GM10248 (cell line): ENCODE measurements at regions not wholly inside any gene's neighbourhood (a gene's known extent, or its start where the extent isn't known, plus 50 kb on each side); places are given as distances from the start of the nearest gene placed in this dataset.

Source experiments
- CTCF ChIA-PET: fragments of 300-600 bp; sonication (Branson Sonifier 250); formaldehyde crosslinking; extraction: SDS; loops from one replicate; lab custom pipeline; 2021; ENCODE audit warnings: antibody characterized with exemption; lab: Yijun Ruan, JAX
- POLR2A ChIA-PET: fragments of 350-650 bp; sonication (Branson Sonifier 250); formaldehyde crosslinking; extraction: SDS; loops from one replicate; lab custom pipeline; 2020; ENCODE audit warnings: antibody characterized with exemption; lab: Yijun Ruan, JAX
- DNase-seq: peaks from one replicate; pipeline ENCODE4 v3.0.0; 2012; ENCODE audit errors: extremely low spot score
- TF ChIP-seq, protein P1 (sequence below): IDR thresholded peaks from 2 replicates; pipeline ENCODE4 v1.5.1; 2012; ENCODE audit warnings: mild to moderate bottlenecking, low read depth; ENCODE audit errors: extremely low read depth, missing control alignments, control extremely low read depth

DNA sequence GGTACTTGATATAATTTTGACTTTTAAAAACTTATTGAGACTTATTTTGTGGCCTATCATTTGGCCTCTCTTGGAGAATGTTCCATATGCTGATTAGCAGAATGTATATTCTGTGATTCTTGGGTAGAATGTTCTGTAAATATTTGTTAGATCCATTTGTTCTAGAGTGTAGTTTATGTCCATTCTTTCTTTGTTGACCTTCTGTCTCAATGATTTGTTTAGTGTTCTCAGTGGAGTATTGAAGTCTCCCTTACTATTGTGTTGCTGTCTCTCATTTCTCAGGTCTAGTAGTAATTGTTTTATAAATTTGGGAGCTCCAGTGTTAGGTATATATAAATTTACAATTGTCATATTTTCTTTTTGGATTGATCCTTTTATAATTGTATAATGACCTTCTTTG lies 349.6 kb upstream of the CWC22 start:
- ChIA-PET POLR2A (no interaction called here), CTCF (no interaction called here)
- DNase-seq, result no peak
- TF ChIP-seq, protein P1, sequence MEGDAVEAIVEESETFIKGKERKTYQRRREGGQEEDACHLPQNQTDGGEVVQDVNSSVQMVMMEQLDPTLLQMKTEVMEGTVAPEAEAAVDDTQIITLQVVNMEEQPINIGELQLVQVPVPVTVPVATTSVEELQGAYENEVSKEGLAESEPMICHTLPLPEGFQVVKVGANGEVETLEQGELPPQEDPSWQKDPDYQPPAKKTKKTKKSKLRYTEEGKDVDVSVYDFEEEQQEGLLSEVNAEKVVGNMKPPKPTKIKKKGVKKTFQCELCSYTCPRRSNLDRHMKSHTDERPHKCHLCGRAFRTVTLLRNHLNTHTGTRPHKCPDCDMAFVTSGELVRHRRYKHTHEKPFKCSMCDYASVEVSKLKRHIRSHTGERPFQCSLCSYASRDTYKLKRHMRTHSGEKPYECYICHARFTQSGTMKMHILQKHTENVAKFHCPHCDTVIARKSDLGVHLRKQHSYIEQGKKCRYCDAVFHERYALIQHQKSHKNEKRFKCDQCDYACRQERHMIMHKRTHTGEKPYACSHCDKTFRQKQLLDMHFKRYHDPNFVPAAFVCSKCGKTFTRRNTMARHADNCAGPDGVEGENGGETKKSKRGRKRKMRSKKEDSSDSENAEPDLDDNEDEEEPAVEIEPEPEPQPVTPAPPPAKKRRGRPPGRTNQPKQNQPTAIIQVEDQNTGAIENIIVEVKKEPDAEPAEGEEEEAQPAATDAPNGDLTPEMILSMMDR, result no peak

DNA sequence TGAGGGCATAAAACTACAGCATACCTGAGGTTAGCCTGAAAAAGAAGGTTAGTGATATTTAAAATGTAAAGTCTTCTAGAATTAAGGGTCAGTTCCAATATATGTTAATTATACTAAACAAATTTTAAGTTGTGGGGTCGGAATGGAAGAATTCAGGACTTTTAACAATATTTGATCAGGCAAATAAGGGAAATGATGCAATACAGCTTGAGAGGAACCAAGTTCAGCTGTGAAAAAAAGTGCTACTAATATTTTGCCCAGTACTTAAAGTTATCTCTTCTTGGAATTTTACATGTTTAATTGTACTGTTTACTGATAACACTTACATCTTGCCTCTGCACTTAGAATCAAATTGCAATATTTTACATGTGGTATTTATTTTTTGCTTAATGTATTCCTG lies 345.5 kb upstream of the CWC22 start:
- ChIA-PET CTCF (no interaction called here), POLR2A (no interaction called here)
- no peak for DNase-seq
- TF ChIP-seq, protein P1, result no peak

DNA sequence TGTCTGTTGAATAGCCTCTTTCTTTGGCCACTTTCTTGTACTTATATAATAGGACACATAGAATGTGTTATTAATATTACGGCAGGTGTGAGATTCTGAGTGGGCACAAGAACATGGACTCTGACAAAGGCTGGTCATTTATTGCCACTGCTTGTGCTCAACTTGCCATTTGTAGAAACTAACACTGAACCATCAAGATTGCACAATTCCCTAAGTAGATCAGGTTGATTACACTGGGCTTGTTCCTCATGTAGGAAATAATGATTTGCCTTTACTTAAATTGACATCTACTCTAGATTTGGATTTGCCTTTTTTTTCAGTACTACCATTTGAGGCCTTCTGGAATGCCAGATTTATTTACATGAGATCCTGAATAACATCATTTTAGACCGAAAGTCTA lies 342.7 kb upstream of the CWC22 start:
- CTCF ChIA-PET, result interaction anchor here (1.1 kb wide), 1 partner anchor 15 kb away, joined by 3 read pairs; no protein-coding TSS in a partner anchor
- TF ChIP-seq, protein P1, result no peak
- POLR2A ChIA-PET, result no interaction called here
- no peak for DNase-seq

DNA sequence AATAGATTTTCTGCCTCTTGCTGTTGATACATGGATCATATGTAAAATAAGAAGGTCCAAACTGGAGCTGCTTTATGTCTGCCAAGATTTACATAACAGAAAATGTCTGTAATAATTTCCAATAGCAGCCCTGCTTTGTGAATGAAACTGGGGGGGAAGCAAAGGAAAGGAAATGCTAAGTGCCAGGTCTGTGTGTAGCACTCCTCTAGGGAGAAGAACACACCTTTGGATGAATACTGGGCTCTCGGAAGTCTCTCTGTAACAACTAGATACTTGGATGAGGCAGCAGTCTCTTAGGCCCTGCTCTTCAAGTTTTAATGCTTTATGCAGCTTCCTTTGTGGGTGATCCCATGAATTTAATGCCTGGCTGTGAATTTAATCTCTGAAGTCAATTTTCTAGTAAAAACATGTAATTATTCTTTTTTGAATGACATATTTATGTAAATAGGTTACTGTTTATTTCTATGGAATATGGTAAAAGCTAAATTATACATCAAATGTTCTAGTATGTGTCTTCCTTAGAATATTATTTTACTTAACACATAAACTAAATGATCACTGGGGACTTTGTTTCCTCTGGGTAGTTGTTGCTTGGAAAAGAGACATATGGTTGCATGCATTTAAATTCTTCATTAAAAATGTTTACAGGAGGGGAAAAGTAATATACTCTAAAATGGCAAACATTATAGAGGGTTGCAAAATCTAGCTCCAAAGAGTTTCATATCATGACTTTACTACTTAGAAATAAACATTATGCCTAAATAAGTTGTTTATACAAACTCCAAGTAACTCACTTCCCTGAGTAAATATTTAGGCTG lies 336.6 kb upstream of the CWC22 start:
- CTCF ChIA-PET, result no interaction called here
- POLR2A ChIA-PET, result no interaction called here
- no peak for DNase-seq
- TF ChIP-seq, protein P1, result no peak

DNA sequence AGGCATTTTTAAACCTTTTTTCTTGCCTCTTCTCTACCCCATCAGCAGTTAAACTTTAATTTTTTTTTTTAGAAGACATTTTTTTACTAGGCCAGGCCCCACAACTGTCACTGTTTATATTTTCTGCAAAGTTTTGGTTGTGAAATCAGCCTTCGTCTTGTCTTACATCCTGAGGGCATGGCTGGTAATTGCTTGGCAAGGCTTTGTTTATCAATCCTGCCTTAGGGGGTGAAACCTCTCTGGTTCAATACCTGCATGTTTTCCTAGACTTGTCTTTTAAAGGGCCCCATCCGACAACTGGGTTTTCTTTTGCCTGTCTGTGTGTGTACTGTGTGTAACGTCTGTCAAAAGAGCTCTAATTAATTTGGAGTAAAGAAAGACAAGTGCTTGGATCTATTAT lies 330.0 kb upstream of the CWC22 start:
- TF ChIP-seq, protein P1, result no peak
- CTCF ChIA-PET, result no interaction called here
- POLR2A ChIA-PET, result no interaction called here

DNA sequence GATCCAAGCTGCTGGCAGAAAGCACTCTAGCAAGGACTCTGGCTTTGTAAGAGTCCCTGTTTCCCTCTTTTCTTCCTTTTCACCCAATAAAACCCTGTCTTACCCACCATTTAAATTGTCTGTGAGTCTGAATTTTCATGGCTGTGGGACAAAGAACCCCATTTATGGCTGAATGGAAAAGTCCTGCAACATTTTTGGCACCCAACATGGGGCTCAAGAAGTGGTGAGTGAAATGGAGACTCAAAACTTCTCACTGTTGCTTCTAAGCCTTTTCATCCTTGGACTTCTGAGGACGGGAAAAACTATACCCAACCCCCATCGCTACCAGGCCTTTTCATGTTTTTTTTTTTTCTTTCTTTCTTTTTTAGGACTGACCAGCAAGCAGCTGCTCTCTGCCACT lies 329.5 kb upstream of the CWC22 start:
- ChIA-PET CTCF (no interaction called here), POLR2A (no interaction called here)
- DNase-seq, result no peak
- TF ChIP-seq, protein P1, result no peak

More for the DNA sequence above, 330.0 kb upstream of the CWC22 start:
- DNase-seq, result no peak
